ENCODE measurements at regions not wholly inside any gene's neighbourhood (a gene's known extent, or its start where the extent isn't known, plus 50 kb on each side); places are given as distances from the start of the nearest gene placed in this dataset.

DNA sequence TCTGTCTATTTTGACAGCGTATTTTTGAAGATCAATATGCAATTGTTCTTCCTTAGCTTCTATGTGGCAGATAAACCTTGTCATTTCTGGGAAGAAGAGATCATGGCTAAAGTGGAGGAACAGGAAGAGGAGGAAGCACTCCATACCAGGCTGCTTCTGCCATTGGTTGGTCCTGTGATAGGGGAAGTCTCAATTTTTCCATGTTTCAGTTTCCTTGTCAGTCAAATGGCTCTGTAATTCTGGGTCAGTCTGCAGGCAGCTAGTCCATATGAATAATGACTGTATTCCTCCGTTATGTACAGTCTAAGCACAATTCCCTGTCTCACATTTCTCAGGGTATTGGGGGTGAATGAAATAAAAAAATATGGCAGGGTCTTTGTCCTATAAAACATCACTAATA lies 277.6 kb upstream of the CXCR4 start:
- Histone ChIP-seq H3K9ac (no peak overlapping the region), H3K4me3 (no peak overlapping the region), H3K27ac (no peak overlapping the region), H3K4me2 (no peak overlapping the region), H3K4me1 (peaks cover 11% of the 10 kb centered on the region), H3K36me3 (no peaks in the 10 kb centered on the region), H3K9me3 (no peaks in the 10 kb centered on the region), H4K20me1 (no peaks in the 10 kb centered on the region), H3K27me3 (no peaks in the 10 kb centered on the region)
- TF ChIP-seq Cebpa-rat (IDR thresholded peaks at IDR 0.05): no peak

- Histone ChIP-seq H3K27ac (no peak overlapping the region), H3K4me2 (no peak overlapping the region), H3K4me3 (no peak overlapping the region), H3K9me3 (no peaks in the 10 kb centered on the region), H3K27me3 (no peaks in the 10 kb centered on the region), H3K4me1 (peaks cover 11% of the 10 kb centered on the region), H3K36me3 (no peaks in the 10 kb centered on the region), H4K20me1 (no peaks in the 10 kb centered on the region), H3K9ac (no peak overlapping the region)
- no peak for TF ChIP-seq Cebpa-rat (IDR thresholded peaks at IDR 0.05)
Observed at GRCh38 chr2:136394136-136395060, 276.4 kb upstream of the CXCR4 start.

GRCh38 chr2:136393514-136393913 lies 275.6 kb upstream of the CXCR4 start:
- no peak for TF ChIP-seq Cebpa-rat (IDR thresholded peaks at IDR 0.05)
- H3K4me1 ChIP-seq: peaks cover 11% of the 10 kb centered on the region
- no peaks in the 10 kb centered on the region for H3K9me3 ChIP-seq
- no peaks in the 10 kb centered on the region for H3K27me3 ChIP-seq
- H4K20me1 ChIP-seq: no peaks in the 10 kb centered on the region
- no peak overlapping the region for H3K27ac ChIP-seq
- H3K4me3 ChIP-seq: no peak overlapping the region
- H3K4me2 ChIP-seq: no peak overlapping the region
- no peak overlapping the region for H3K9ac ChIP-seq
- no peaks in the 10 kb centered on the region for H3K36me3 ChIP-seq

DNA sequence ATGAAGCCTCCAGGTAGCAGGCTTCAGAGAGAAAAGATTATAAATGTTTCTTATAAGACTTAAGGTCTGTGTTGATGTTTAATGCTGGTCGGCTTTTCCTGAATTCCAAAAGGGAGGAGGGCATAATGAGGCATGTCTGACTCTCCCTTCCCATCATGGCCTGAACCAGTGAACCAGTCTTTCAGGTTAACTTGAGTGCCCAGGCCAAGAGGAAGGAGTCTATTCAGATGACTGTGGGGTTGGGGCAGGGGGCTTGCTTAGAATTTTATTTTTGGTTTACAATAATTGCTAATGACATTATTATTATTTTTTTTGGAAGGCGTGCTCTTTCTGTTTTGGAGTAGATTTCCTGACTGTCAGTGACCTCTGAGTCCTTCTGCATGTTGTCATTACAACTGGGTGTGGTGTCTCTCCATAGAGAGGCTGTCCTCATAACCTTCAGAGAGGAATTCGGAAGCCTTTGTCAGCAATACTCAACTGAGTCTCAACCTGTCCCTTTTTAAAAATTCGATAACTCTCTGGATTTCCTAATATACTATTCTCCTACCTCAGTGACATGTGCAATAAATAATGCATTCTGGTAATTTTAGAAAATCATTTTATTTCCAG lies 275.1 kb upstream of the CXCR4 start:
- H3K4me1 ChIP-seq: peaks cover 11% of the 10 kb centered on the region
- no peak overlapping the region for H3K9ac ChIP-seq
- no peak overlapping the region for H3K4me2 ChIP-seq
- no peak overlapping the region for H3K4me3 ChIP-seq
- no peaks in the 10 kb centered on the region for H3K9me3 ChIP-seq
- no peaks in the 10 kb centered on the region for H4K20me1 ChIP-seq
- H3K27ac ChIP-seq: no peak overlapping the region
- no peak for TF ChIP-seq Cebpa-rat (IDR thresholded peaks at IDR 0.05)
- H3K27me3 ChIP-seq: no peaks in the 10 kb centered on the region
- H3K36me3 ChIP-seq: no peaks in the 10 kb centered on the region

DNA sequence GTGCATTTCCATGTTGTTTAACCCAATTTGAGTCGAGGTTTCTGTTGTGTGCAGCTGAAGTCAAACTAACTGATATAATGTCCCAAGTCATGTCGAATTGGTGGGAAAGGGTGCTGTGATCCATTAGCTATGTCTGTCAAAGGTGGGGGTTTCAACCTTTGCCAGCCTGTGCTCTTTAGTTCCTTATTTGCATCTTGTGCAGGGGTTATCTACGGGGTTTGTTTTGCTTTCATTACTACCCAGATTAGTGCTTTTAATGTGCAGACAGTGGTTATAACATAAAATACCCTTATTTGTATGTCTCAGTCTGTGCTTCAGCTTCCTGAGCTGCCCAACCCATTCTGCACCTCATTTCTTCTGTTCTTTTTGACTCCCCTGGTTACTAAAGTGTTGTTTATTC lies 271.9 kb upstream of the CXCR4 start:
- H4K20me1 ChIP-seq: no peaks in the 10 kb centered on the region
- H3K27ac ChIP-seq: no peak overlapping the region
- peaks cover 15% of the 10 kb centered on the region for H3K4me1 ChIP-seq
- H3K9me3 ChIP-seq: no peaks in the 10 kb centered on the region
- no peak for TF ChIP-seq Cebpa-rat (IDR thresholded peaks at IDR 0.05)
- H3K4me2 ChIP-seq: no peak overlapping the region
- H3K4me3 ChIP-seq: no peak overlapping the region
- H3K27me3 ChIP-seq: no peaks in the 10 kb centered on the region
- H3K36me3 ChIP-seq: no peaks in the 10 kb centered on the region
- no peak overlapping the region for H3K9ac ChIP-seq

DNA sequence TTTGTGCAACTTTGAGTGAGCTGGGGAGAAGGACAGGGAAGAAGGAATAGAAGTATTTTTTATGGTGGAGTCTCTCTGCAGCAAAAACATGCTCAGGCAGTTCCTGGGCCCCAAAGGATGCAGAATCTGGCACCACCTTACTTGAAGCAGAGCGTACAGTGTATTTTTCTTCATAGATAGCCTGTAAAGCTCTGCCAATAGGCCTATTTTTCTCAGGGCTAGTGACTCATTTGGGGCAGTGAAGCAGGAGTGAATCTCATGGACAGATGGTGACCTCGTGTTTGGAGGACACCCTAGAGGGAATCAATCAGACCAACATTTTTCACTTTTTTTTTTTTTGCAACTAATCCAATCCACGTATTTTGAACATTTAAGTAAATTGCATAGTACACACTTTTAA lies 268.1 kb upstream of the CXCR4 start:
- Histone ChIP-seq H3K4me2 (no peak overlapping the region), H3K4me1 (peaks cover 38% of the 10 kb centered on the region), H3K9me3 (no peaks in the 10 kb centered on the region), H3K27me3 (no peaks in the 10 kb centered on the region), H3K4me3 (no peak overlapping the region), H3K27ac (no peak overlapping the region), H4K20me1 (no peaks in the 10 kb centered on the region), H3K36me3 (no peaks in the 10 kb centered on the region), H3K9ac (no peak overlapping the region)
- TF ChIP-seq Cebpa-rat (IDR thresholded peaks at IDR 0.05): no peak

GRCh38 chr2:136384531-136385303 lies 266.8 kb upstream of the CXCR4 start:
- H4K20me1 ChIP-seq: no peaks in the 10 kb centered on the region
- no peak overlapping the region for H3K9ac ChIP-seq
- TF ChIP-seq Cebpa-rat (IDR thresholded peaks at IDR 0.05): no peak
- H3K27me3 ChIP-seq: no peaks in the 10 kb centered on the region
- H3K4me3 ChIP-seq: no peak overlapping the region
- H3K27ac ChIP-seq: no peak overlapping the region
- peaks cover 48% of the 10 kb centered on the region for H3K4me1 ChIP-seq
- H3K4me2 ChIP-seq: peak overlapping the region; percentile 3; the same call in 1 of the 2 replicates
- H3K36me3 ChIP-seq: no peaks in the 10 kb centered on the region
- no peaks in the 10 kb centered on the region for H3K9me3 ChIP-seq

DNA sequence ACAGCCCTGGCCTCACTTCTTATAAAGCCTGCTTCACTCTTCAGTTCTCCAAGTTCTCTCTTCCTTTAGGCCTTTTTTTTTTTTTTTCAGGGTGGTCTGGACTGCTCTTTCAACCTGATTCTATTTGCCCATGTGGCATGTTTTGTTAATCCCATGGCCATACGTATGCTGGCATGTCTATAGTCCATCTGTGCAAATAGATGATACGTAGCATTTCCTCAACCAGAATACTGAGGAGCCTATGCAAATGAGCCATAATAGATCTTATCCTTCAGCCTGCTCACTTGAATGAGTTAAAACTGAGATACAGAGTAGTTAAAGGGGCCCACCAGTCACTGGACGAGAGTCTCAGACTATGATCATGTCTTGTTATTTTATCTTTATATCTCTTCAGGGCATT lies 265.2 kb upstream of the CXCR4 start:
- Histone ChIP-seq H3K4me2 (peak overlapping the region; percentile 59), H3K4me3 (no peak overlapping the region), H3K4me1 (peaks cover 63% of the 10 kb centered on the region), H3K27ac (peak overlapping the region; percentile 84), H3K27me3 (no peaks in the 10 kb centered on the region), H4K20me1 (no peaks in the 10 kb centered on the region), H3K9ac (peak overlapping the region; percentile 60; the same call in 1 of the 2 replicates), H3K36me3 (no peaks in the 10 kb centered on the region), H3K9me3 (no peaks in the 10 kb centered on the region)
- TF ChIP-seq Cebpa-rat (IDR thresholded peaks at IDR 0.05): no peak

GRCh38 chr2:136381722-136382633 lies 264.0 kb upstream of the CXCR4 start:
- Histone ChIP-seq H3K4me2 (peak overlapping the region; percentile 59), H3K4me1 (peaks cover 75% of the 10 kb centered on the region), H3K27me3 (no peaks in the 10 kb centered on the region), H3K36me3 (no peaks in the 10 kb centered on the region), H3K9ac (peak overlapping the region; percentile 60), H4K20me1 (no peaks in the 10 kb centered on the region), H3K27ac (peak overlapping the region; percentile 84), H3K9me3 (no peaks in the 10 kb centered on the region), H3K4me3 (peak overlapping the region; percentile 8; the same call in 1 of the 2 replicates)
- TF ChIP-seq Cebpa-rat (IDR thresholded peaks at IDR 0.05): no peak
